IMR-90 (cell line): ENCODE measurements at regions not wholly inside any gene's neighbourhood (a gene's known extent, or its start where the extent isn't known, plus 50 kb on each side); places are given as distances from the start of the nearest gene placed in this dataset.
A peak's percentile ranks its signal among the peaks of the same experiment; 100 is the strongest.

Experiments used
- ATAC-seq: fragments of 200-7000 bp; cut with Tn5 transposase; 2 replicates; pipeline ENCODE4 v1.9.1; 2020; ENCODE audit warnings: low read depth, mild to moderate bottlenecking, moderate library complexity
- BruUV-seq: library from RNA; stranded (reverse); fragments of 400-500 nt; replicated peaks from 2 replicates; lab custom pipeline; 2021; lab: Mats Ljungman, UMichigan
- CTCF ChIA-PET: fragments of 300-600 bp; formaldehyde crosslinking; extraction: SDS; loops from one replicate; lab custom pipeline; 2021; ENCODE audit warnings: antibody characterized with exemption; lab: Yijun Ruan, JAX
- POLR2A ChIA-PET: fragments of 300-600 bp; sonication (Branson Sonifier 250); formaldehyde crosslinking; loops from one replicate; lab custom pipeline; 2022; ENCODE audit warnings: antibody characterized with exemption; ENCODE audit not compliant: unreplicated experiment; lab: Charles Lee
- DNase-seq: peaks from one replicate; pipeline ENCODE4 v3.0.0; 2013
- H2AFZ ChIP-seq: replicated peaks from 2 replicates; pipeline ENCODE3; 2013; ENCODE audit warnings: low read length, mild to moderate bottlenecking; ENCODE audit not compliant: poor library complexity
- H2AK5ac ChIP-seq: 2 replicates; pipeline ENCODE4 v1.6.1; 2013; ENCODE audit warnings: low read depth, low read length, inconsistent platforms
- H2AK9ac ChIP-seq: replicated peaks from 2 replicates; pipeline ENCODE3; 2013; ENCODE audit warnings: mild to moderate bottlenecking, low read depth, low read length, moderate library complexity; ENCODE audit not compliant: poor library complexity
- H2BK120ac ChIP-seq: 2 replicates; pipeline ENCODE4 v1.6.1; 2013; ENCODE audit warnings: low read depth, low read length, inconsistent platforms
- H2BK15ac ChIP-seq: 3 replicates; pipeline ENCODE4 v1.6.1; 2013; ENCODE audit warnings: low read depth, low read length, inconsistent platforms
- H2BK20ac ChIP-seq: 2 replicates; pipeline ENCODE4 v1.6.1; 2013; ENCODE audit warnings: low read depth, mild to moderate bottlenecking, inconsistent platforms, low read length, moderate library complexity
- H2BK5ac ChIP-seq: 2 replicates; pipeline ENCODE4 v1.6.1; 2013; ENCODE audit warnings: mild to moderate bottlenecking, low read depth, low read length, inconsistent platforms; ENCODE audit not compliant: poor library complexity, severe bottlenecking
- H3K14ac ChIP-seq: replicated peaks from 2 replicates; pipeline ENCODE4 v1.6.1; 2013; ENCODE audit warnings: low read depth, low read length, inconsistent platforms
- H3K18ac ChIP-seq: 2 replicates; pipeline ENCODE4 v1.6.1; 2013; ENCODE audit warnings: low read depth, low read length, control low read depth
- H3K23ac ChIP-seq: 2 replicates; pipeline ENCODE4 v1.6.1; 2013; ENCODE audit warnings: low read depth, low read length, inconsistent platforms
- H3K27ac ChIP-seq: 2 replicates; pipeline ENCODE4 v1.5.1; 2013; ENCODE audit warnings: mild to moderate bottlenecking, control low read depth, low read length; ENCODE audit not compliant: insufficient read depth
- H3K27me3 ChIP-seq: 2 replicates; pipeline ENCODE4 v1.6.1; 2013; ENCODE audit warnings: low read length; ENCODE audit not compliant: control insufficient read depth, insufficient read depth
- H3K36me3 ChIP-seq: 2 replicates; pipeline ENCODE4 v1.6.1; 2013; ENCODE audit warnings: low read length, mixed read lengths; ENCODE audit not compliant: control insufficient read depth, insufficient read depth
- H3K4ac ChIP-seq: 2 replicates; pipeline ENCODE4 v1.6.1; 2013; ENCODE audit warnings: low read depth, low read length, inconsistent platforms
- H3K4me1 ChIP-seq: 2 replicates; pipeline ENCODE4 v1.6.1; 2013; ENCODE audit warnings: low read length, mixed read lengths; ENCODE audit not compliant: control insufficient read depth, insufficient read depth
- H3K4me2 ChIP-seq: 2 replicates; pipeline ENCODE4 v1.6.1; 2013; ENCODE audit warnings: low read depth, mild to moderate bottlenecking, control low read depth, low read length, moderate library complexity
- H3K4me3 ChIP-seq: 2 replicates; pipeline ENCODE4 v1.5.1; 2013; ENCODE audit warnings: low read depth, mild to moderate bottlenecking, control low read depth, low read length, moderate library complexity; ENCODE audit not compliant: insufficient read depth
- H3K56ac ChIP-seq: 2 replicates; pipeline ENCODE4 v1.6.1; 2013; ENCODE audit warnings: low read length, inconsistent platforms; ENCODE audit not compliant: insufficient read depth; ENCODE audit errors: extremely low read depth
- H3K79me1 ChIP-seq, 2 experiments: 2 replicates each; pipeline ENCODE4 v1.6.1; 2013; ENCODE audit warnings: low read length in 2 of 2, inconsistent platforms in 1 of 2, low read depth in 1 of 2
- H3K9ac ChIP-seq: 2 replicates; pipeline ENCODE4 v1.6.1; 2013; ENCODE audit warnings: low read depth, low read length, control low read depth
- H3K9me1 ChIP-seq: 2 replicates; pipeline ENCODE4 v1.6.1; 2013; ENCODE audit warnings: low read length, inconsistent platforms; ENCODE audit not compliant: insufficient read depth
- H3K9me3 ChIP-seq: 2 replicates; pipeline ENCODE4 v1.6.1; 2013; ENCODE audit warnings: low read length; ENCODE audit not compliant: control insufficient read depth, insufficient read depth
- H4K20me1 ChIP-seq: 2 replicates; pipeline ENCODE4 v1.6.1; 2013; ENCODE audit warnings: low read length, inconsistent platforms; ENCODE audit not compliant: insufficient read depth
- H4K5ac ChIP-seq: 2 replicates; pipeline ENCODE4 v1.6.1; 2013; ENCODE audit warnings: mild to moderate bottlenecking, low read depth, low read length, control low read depth
- H4K8ac ChIP-seq, 2 experiments: 2 replicates each; pipeline ENCODE4 v1.6.1; 2013; ENCODE audit warnings: low read depth in 2 of 2, low read length in 2 of 2, control low read depth in 1 of 2, inconsistent platforms in 1 of 2
- H4K91ac ChIP-seq: 2 replicates; pipeline ENCODE4 v1.6.1; 2013; ENCODE audit warnings: low read depth, low read length, inconsistent platforms; ENCODE audit not compliant: insufficient read depth
- BHLHE40 ChIP-seq: fragments of 150-350 bp; IDR thresholded peaks from 2 replicates; pipeline ENCODE4 v1.6.1; 2016; ENCODE audit warnings: mild to moderate bottlenecking, low read depth, low read length
- CEBPB ChIP-seq: IDR thresholded peaks from 2 replicates; pipeline ENCODE4 v1.6.1; 2012; ENCODE audit warnings: low read depth, low read length, improper control_type of control experiment
- CHD1 ChIP-seq: IDR thresholded peaks from 2 replicates; pipeline ENCODE4 v1.6.1; 2012; ENCODE audit warnings: low read depth, low read length, improper control_type of control experiment
- FOS ChIP-seq: fragments of 150-350 bp; IDR thresholded peaks from 2 replicates; pipeline ENCODE4 v1.6.1; 2016; ENCODE audit warnings: low read depth, low read length
- MAZ ChIP-seq: IDR thresholded peaks from 2 replicates; pipeline ENCODE4 v1.6.1; 2012; ENCODE audit warnings: low read depth, mild to moderate bottlenecking, low read length, improper control_type of control experiment, moderate library complexity, borderline replicate concordance
- RAD21 ChIP-seq: IDR thresholded peaks from 2 replicates; pipeline ENCODE4 v1.6.1; 2012; ENCODE audit warnings: low read length, improper control_type of control experiment
- RCOR1 ChIP-seq: IDR thresholded peaks from 2 replicates; pipeline ENCODE4 v1.6.1; 2012; ENCODE audit warnings: mild to moderate bottlenecking, low read length, improper control_type of control experiment; ENCODE audit not compliant: insufficient replicate concordance
- RFX5 ChIP-seq: IDR thresholded peaks from 2 replicates; pipeline ENCODE4 v1.8.0; 2012; ENCODE audit warnings: low read depth, mild to moderate bottlenecking, low read length, moderate library complexity
- SMC3 ChIP-seq: fragments of 150-350 bp; IDR thresholded peaks from 2 replicates; pipeline ENCODE4 v1.6.1; 2016; ENCODE audit warnings: low read depth, mild to moderate bottlenecking, antibody characterized with exemption, low read length, moderate library complexity
- WGBS, 2 experiments: methylation state at CpG; one replicate each; pipeline versions ENCODE4 v1.1.5 to v1.1.7; 2013; ENCODE audit warnings: missing lambda C conversion rate in 2 of 2; ENCODE audit not compliant: insufficient read length in 1 of 2; ENCODE audit errors: extremely low coverage in 2 of 2; 5-methylcytosine and 5-hydroxymethylcytosine counted together
- dilution Hi-C: fragments of 300-500 bp; cut with HindIII; formaldehyde crosslinking; loops from one replicate; pipeline ENCODE4 v1.14.3; 2018; ENCODE audit warnings: low sequenced_read_pairs; ENCODE audit not compliant: unreplicated experiment
- in situ Hi-C: fragments of 300-500 bp; cut with MboI; formaldehyde crosslinking; loops from 3 replicates; pipeline ENCODE4 v1.14.3; 2019; ENCODE audit warnings: low sequenced_read_pairs, inconsistent platforms, mixed read lengths
- intact Hi-C: fragments of 100-400 bp; cut with micrococcal nuclease; formaldehyde crosslinking; loops from 2 replicates; pipeline ENCODE4 v1.10.0; 2022

GRCh38 chr11:130798280-130798679 is 118.0 kb downstream of the SNX19 start:
- Histone ChIP-seq H3K9me1 (peaks cover 15% of the 10 kb centered on the region), H3K9ac (no peak overlapping the region), H3K27me3 (no peaks in the 10 kb centered on the region), H4K20me1 (no peaks in the 10 kb centered on the region; the same call in 1 of the 2 replicates), H3K14ac (peak overlapping the region; percentile 67; the same call in 1 of the 2 replicates), H2BK120ac (peak overlapping the region; percentile 21), H3K27ac (no peak overlapping the region), H2AFZ (peak overlapping the region; percentile 2), H3K4me3 (no peak overlapping the region), H4K5ac (peak overlapping the region; percentile 19; the same call in 1 of the 2 replicates), H3K18ac (peak overlapping the region; percentile 32; the same call in 1 of the 2 replicates), H3K56ac (no peak overlapping the region), H2AK9ac (no peak overlapping the region), H2BK5ac (peak overlapping the region; percentile 4), H3K79me1 (no peaks in the 10 kb centered on the region), H4K8ac (peak overlapping the region in 1 of 2 experiments; percentile 44; a peak in 1 of 4 replicates), H2BK15ac (no peak overlapping the region; the same call in 1 of the 3 replicates), H3K4ac (peak overlapping the region; percentile 24), H3K9me3 (no peaks in the 10 kb centered on the region), H3K4me2 (no peak overlapping the region), H2AK5ac (peak overlapping the region; percentile 11; the same call in 1 of the 2 replicates), H3K23ac (no peak overlapping the region), H3K4me1 (peaks cover 6% of the 10 kb centered on the region), H3K36me3 (no peaks in the 10 kb centered on the region), H4K91ac (no peak overlapping the region; the same call in 1 of the 2 replicates), H2BK20ac (0 out of 2 replicates have a peak overlapping the region, but pooled peaks have one; percentile 50)
- peak; percentile 93 for TF ChIP-seq FOS
- no peak for TF ChIP-seq SMC3
- TF ChIP-seq RCOR1 = peak; percentile 75
- peak; percentile 29; the same call in 1 of the 2 replicates for TF ChIP-seq RAD21
- peak; percentile 54; the same call in 1 of the 2 replicates for TF ChIP-seq BHLHE40
- TF ChIP-seq CEBPB = peak; percentile 42; the same call in 1 of the 2 replicates
- TF ChIP-seq MAZ = peak; percentile 39; the same call in 1 of the 2 replicates
- TF ChIP-seq CHD1 = no peak
- no peak for TF ChIP-seq RFX5
- ATAC-seq (peak; percentile 78), DNase-seq (peak; percentile 98)
- ChIA-PET CTCF (no interaction called here), POLR2A (no interaction called here)
- in situ Hi-C loops = no loop called here
- WGBS, 2 experiments = no CpG with 5 or more reads among the region's 3 CpGs
- intact Hi-C loops = no loop called here
- no TSS peak for BruUV-seq
- dilution Hi-C loops = no loop called here
